Tibial nerve (tissue), 4 donors: ENCODE measurements at regions not wholly inside any gene's neighbourhood (a gene's known extent, or its start where the extent isn't known, plus 50 kb on each side); places are given as distances from the start of the nearest gene placed in this dataset.

Experiments used
- DNase-seq, 2 donors: peaks; one replicate each; pipeline ENCODE4 v3.0.0-alpha.2; 2019; ENCODE audit warnings: low spot score in 2 of 2
- H3K27ac ChIP-seq, 4 donors: fragments of 200-600 bp; sonication (generic) in 3 of 4; one replicate each; pipeline ENCODE4 v1.5.1; 2017 to 2019; ENCODE audit warnings: mild to moderate bottlenecking in 1 of 4
- H3K27me3 ChIP-seq, 2 donors: fragments of 200-600 bp; sonication (generic) in 1 of 2; one replicate each; pipeline versions ENCODE4 v1.5.1 to v1.6.0; 2017 to 2019
- H3K36me3 ChIP-seq, 3 donors: fragments of 200-600 bp; sonication (generic); one replicate each; pipeline ENCODE4 v1.5.1; 2018 to 2019
- H3K4me1 ChIP-seq, 4 donors: fragments of 200-600 bp; sonication (generic) in 3 of 4; one replicate each; pipeline ENCODE4 v1.5.1; 2017 to 2019
- H3K4me3 ChIP-seq, 4 donors: fragments of 200-600 bp; sonication (generic) in 3 of 4; one replicate each; pipeline ENCODE4 v1.5.1; 2017 to 2019; ENCODE audit warnings: mild to moderate bottlenecking in 1 of 4, moderate library complexity in 1 of 4
- H3K9me3 ChIP-seq, 4 donors: fragments of 200-600 bp; sonication (generic) in 3 of 4; one replicate each; pipeline ENCODE4 v1.5.1; 2017 to 2019
- EP300 ChIP-seq, 2 donors: sonication (generic); formaldehyde crosslinking; IDR thresholded peaks; one replicate each; pipeline ENCODE4 v1.6.1; 2017; ENCODE audit warnings: antibody characterized with exemption in 2 of 2, mild to moderate bottlenecking in 1 of 2
- POLR2A ChIP-seq, 2 donors: fragments of 450-650 bp; IDR thresholded peaks; one replicate each; pipeline ENCODE4 v1.6.1; 2017; ENCODE audit warnings: antibody characterized with exemption in 2 of 2, mild to moderate bottlenecking in 2 of 2, moderate library complexity in 2 of 2
- WGBS, 2 donors: methylation state at CpG; one replicate each; pipeline ENCODE4 v1.1.5; 2018; 5-methylcytosine and 5-hydroxymethylcytosine counted together
- TF ChIP-seq, protein P1 (sequence below), 5 experiments: fragments of 200-600 bp in 3 of 5; fragments of 450-650 bp in 2 of 5; sonication (generic) in 3 of 5; IDR thresholded peaks; one replicate each; pipeline ENCODE4 v1.5.1; 2016 to 2019; ENCODE audit warnings: antibody characterized with exemption in 5 of 5, mild to moderate bottlenecking in 3 of 5, moderate library complexity in 2 of 5

DNA sequence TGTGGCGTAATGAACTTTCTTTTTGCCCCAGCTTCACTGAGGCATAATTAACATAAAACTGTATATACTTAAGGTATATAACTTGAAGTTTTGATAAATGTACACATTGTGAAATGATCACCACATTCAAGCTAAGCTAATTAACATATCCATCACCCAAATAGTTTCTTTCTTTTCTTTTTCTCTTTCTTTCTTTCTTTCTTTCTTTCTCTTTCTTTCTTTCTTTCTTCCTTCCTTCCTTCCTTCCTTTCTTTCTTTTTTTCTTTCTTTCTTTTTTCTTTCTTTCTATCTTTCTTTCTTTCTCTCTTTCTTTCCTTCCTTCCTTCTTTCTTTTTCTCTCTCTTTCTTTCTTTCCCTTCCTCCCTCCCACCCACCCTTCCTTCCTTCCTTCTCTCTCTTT lies 62.5 kb downstream of the XCL1 start:
- no peak overlapping the region for H3K27ac ChIP-seq
- peaks cover 0 to 17% (median 2%) of the 10 kb centered on the region in 4 donors for H3K4me1 ChIP-seq
- DNase-seq = no peak
- H3K36me3 ChIP-seq = no peaks in the 10 kb centered on the region
- WGBS, 2 donors = 89 to 98% methylated on average over 1 of the region's 1 CpG
- TF ChIP-seq, protein P1, sequence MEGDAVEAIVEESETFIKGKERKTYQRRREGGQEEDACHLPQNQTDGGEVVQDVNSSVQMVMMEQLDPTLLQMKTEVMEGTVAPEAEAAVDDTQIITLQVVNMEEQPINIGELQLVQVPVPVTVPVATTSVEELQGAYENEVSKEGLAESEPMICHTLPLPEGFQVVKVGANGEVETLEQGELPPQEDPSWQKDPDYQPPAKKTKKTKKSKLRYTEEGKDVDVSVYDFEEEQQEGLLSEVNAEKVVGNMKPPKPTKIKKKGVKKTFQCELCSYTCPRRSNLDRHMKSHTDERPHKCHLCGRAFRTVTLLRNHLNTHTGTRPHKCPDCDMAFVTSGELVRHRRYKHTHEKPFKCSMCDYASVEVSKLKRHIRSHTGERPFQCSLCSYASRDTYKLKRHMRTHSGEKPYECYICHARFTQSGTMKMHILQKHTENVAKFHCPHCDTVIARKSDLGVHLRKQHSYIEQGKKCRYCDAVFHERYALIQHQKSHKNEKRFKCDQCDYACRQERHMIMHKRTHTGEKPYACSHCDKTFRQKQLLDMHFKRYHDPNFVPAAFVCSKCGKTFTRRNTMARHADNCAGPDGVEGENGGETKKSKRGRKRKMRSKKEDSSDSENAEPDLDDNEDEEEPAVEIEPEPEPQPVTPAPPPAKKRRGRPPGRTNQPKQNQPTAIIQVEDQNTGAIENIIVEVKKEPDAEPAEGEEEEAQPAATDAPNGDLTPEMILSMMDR (IDR thresholded peaks at IDR 0.05) = no peak
- TF ChIP-seq POLR2A (IDR thresholded peaks at IDR 0.05) = no peak
- TF ChIP-seq EP300 (IDR thresholded peaks at IDR 0.05) = no peak
- no peaks in the 10 kb centered on the region for H3K27me3 ChIP-seq
- no peak overlapping the region for H3K4me3 ChIP-seq
- H3K9me3 ChIP-seq = no peaks in the 10 kb centered on the region

DNA sequence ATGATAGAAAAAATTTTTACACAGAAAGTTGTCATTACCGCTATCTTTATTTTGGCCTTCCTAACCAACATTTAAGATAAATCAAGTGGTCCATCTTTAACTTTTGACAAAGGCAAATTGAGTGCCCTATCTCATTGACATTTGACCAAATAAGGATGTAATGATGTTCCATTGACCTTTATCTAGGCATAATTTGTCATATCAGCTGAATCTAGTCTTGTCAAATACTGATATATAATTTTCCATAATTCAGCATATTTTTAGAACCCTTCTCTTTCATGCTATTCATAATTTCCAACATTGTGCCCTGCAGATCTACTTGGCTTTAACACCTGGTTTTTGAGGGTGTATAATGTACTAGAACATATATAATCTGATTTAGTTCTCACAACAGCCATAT lies 63.8 kb downstream of the XCL1 start:
- WGBS, 2 donors = 92 to 98% methylated on average over 1 of the region's 1 CpG
- H3K27ac ChIP-seq = no peak overlapping the region

DNA sequence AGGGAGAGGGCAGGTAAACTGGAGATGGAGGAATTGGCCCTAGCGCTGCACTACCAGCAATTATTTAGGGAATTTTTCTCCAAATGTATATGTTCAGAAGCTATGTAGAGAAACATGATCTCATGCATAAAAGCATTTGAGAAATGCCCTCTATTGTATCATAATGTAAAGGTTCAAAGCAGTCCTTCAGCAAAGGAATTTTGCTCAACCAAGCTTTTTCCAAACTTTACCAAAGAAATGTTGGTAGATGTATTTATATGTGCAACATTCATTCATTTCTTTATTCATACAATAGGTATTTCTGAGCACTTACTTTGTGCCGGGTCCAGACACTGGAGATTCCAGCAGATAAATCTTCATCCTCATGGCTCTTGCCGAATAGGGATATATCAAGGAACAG lies 64.4 kb downstream of the XCL1 start:
- peaks cover 0 to 14% (median 2%) of the 10 kb centered on the region in 4 donors for H3K4me1 ChIP-seq
- no peaks in the 10 kb centered on the region for H3K36me3 ChIP-seq
- H3K9me3 ChIP-seq = no peaks in the 10 kb centered on the region
- 58 to 68% methylated on average over 3 of the region's 3 CpGs for whole genome bisulfite sequencing, 2 donors
- no peaks in the 10 kb centered on the region for H3K27me3 ChIP-seq
- no peak overlapping the region for H3K27ac ChIP-seq
- DNase-seq = no peak
- no peak overlapping the region for H3K4me3 ChIP-seq
- TF ChIP-seq, protein P1 (IDR thresholded peaks at IDR 0.05) = no peak
- TF ChIP-seq POLR2A (IDR thresholded peaks at IDR 0.05) = no peak
- no peak for TF ChIP-seq EP300 (IDR thresholded peaks at IDR 0.05)

More for the DNA sequence above, 63.8 kb downstream of the XCL1 start:
- Histone ChIP-seq H3K36me3 (no peaks in the 10 kb centered on the region), H3K9me3 (no peaks in the 10 kb centered on the region), H3K4me1 (peaks cover 0 to 17% (median 2%) of the 10 kb centered on the region in 4 donors), H3K27me3 (no peaks in the 10 kb centered on the region), H3K4me3 (no peak overlapping the region)
- DNase-seq = no peak
- TF ChIP-seq EP300 (IDR thresholded peaks at IDR 0.05) = no peak
- TF ChIP-seq, protein P1 (IDR thresholded peaks at IDR 0.05) = no peak

DNA sequence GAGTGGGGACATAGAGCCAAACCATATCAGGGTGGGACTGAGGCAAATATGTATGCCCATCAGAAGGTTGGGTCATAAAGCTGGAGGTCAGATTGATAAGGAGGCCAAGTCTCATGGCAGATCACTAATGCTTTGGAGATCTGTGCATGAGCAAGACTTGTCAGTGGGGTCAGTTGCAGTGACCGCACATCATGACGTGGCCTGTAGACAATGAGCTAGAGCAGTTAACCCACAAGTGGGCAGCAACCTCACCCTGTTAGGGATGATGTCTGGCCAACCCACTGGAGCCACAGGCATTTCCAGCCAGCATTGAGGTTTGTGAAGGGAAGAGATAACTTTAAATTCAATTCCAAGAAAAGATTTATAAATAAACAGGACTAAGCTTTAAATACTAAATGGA lies 66.7 kb downstream of the XCL1 start:
- no peaks in the 10 kb centered on the region for H3K9me3 ChIP-seq
- DNase-seq = no peak
- no peak overlapping the region for H3K27ac ChIP-seq
- TF ChIP-seq, protein P1 (IDR thresholded peaks at IDR 0.05) = no peak
- TF ChIP-seq EP300 (IDR thresholded peaks at IDR 0.05) = no peak
- no peak for TF ChIP-seq POLR2A (IDR thresholded peaks at IDR 0.05)
- H3K4me3 ChIP-seq = no peak overlapping the region
- H3K36me3 ChIP-seq = no peaks in the 10 kb centered on the region
- no peaks in the 10 kb centered on the region for H3K27me3 ChIP-seq
- 49 to 78% methylated on average over 2 of the region's 2 CpGs for WGBS, 2 donors
- no peaks in the 10 kb centered on the region for H3K4me1 ChIP-seq
